ENCODE measurements at regions not wholly inside any gene's neighbourhood (a gene's known extent, or its start where the extent isn't known, plus 50 kb on each side); places are given as distances from the start of the nearest gene placed in this dataset.

DNA sequence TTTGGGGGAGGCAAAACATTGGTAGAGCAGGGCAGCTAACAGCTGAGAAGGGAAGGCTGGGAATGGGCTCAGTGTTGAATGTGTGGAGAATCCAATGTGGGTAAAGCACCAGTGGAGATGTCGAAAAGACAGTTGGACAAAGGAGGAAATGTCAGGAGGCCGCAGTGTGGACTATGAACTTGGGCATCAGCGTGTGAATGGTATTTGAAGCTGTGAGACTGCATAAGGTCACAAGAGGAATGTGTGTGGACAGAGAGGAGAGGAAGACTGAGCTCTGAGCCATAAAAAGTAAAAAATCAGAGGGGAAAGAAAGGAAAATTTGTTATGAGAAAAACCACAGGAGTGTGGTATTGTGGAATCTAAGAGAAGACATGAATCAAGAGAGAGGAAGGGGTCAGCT, 99.4 kb upstream of the ADAMTS16 start:
- DNase-seq = no peak
- in situ Hi-C loops (cut with HindIII; ENCODE audit: low pct_ligation_motif_present, low pct_unique_long_range_greater_than_20kb, low sequenced_read_pairs) = no loop called here

DNA sequence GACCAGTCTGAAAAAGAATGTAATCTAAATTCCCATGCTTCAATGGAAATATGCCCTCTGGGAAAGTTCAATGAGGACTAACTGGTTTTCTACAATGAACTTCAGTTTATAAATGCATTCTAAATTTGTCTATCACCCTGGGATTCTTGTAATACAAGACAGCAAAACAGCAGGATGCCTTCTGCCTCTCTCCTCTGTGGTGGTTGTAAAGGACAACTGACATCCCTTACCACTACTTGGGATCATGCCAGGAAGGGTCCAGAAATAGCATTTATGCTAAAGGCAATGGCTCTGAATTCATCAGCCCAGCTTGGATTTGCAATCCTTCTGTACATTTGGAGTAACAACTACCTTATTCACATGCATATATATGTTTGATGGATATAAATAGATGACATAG, 97.3 kb upstream of the ADAMTS16 start:
- in situ Hi-C loops (cut with HindIII; ENCODE audit: low pct_ligation_motif_present, low pct_unique_long_range_greater_than_20kb, low sequenced_read_pairs) = no loop called here

DNA sequence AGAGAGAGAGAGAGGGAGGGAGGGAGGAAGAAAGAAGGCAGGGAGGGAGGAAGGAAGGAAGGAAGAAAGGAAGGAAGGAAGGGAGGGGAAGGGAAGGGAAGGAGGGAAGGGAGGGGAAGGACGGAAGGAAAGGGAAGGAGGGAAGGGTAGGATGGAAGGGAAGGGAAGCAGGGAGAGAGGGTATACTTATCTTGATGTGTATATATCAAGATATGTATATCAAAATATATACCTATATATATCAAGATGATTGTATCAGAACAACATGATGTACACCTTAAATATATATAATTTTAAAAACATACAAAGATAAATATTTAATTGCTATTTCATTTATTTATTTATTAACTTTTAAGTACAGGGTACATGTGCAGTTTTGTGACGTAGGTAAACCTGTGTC, 96.8 kb upstream of the ADAMTS16 start:
- in situ Hi-C loops (cut with HindIII; ENCODE audit: low pct_ligation_motif_present, low pct_unique_long_range_greater_than_20kb, low sequenced_read_pairs) = no loop called here
- no peak for DNase-seq

More for the DNA sequence above, 97.3 kb upstream of the ADAMTS16 start:
- no peak for DNase-seq

DNA sequence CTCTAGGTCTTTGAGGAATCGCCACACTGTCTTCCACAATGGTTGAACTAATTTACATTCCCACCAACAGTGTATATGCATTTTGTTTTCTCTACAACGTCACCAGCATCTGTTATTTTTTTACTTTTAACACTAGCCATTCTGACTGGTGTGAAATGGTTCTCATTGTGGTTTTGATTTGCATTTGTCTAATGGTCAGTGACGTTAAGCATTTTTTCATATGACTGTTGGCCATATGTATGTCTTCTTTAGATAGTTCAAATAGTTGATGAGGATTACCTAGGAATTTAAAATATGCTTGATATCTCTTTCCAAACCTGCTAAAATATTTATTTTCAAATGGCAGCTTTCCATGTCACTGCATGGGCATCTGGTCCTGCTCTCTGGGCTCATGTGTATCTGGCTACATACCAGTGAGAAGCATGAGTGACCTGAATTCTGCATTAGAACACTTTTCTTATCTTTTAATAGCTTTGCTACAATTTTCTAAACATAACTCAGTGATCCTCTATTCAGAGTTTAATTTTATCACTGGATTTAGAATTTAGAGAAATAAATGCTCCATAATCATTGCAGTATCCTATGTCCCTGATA, 95.8 kb upstream of the ADAMTS16 start:
- in situ Hi-C loops (cut with HindIII; ENCODE audit: low pct_ligation_motif_present, low pct_unique_long_range_greater_than_20kb, low sequenced_read_pairs) = no loop called here
- DNase-seq = no peak

DNA sequence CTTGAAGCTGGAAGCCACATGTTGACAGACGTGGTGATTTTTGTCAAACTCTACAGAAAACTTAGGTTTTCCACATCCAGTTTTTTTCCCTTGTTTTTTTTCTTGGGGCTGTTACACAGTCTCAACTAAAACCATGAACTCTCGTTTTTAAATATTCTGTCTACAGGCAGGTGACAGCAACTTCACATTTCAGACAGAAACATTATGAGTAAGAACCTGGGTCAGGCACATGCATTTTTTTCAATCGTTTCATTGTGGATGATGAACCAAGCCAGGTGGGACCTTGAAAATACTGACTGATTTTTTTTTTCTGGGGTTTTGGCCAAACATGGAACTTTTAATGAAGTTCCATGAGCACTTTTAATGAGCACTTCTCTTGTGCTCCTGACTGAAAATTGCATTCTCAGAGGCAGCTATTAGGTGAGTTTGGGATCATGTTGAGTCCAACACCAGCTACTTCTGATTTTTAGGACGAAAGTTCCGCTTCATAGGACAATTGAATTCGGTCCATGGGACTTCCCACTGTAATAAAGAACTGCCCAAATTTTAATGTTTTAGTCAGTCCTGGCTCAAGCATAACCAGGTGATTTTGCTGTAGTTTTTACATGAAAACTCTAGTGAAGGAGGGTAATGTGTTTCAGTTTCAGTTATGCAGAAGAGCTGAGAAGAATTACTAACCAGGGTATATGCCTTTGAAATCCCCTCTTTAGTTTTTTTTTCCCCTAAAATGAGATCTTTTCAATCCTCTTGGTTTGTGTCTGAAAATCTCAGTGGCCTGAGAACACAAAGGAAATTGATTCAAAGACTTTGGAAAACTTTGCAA, 93.2 kb upstream of the ADAMTS16 start:
- no peak for DNase-seq
- in situ Hi-C loops (cut with HindIII; ENCODE audit: low pct_ligation_motif_present, low pct_unique_long_range_greater_than_20kb, low sequenced_read_pairs) = no loop called here

DNA sequence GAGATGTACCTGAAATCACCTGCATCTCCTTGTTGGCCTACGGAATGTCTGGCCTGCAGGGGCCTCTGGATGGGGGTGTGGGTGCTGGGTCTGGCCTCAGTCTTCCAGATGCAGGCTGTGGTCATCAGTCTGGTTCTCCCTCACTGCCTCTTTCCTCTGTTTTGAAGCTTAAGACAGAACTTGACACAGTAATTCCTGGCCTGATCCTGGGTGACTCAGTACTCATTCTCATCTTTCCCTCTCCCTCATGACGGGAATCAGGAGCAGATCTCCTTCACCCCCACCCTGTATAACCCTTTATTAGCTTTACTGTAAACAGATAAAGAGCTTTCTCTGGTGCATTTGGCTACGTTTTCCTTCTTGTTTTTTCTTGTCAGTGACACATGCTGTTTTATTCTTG, 89.3 kb upstream of the ADAMTS16 start:
- in situ Hi-C loops (cut with HindIII; ENCODE audit: low pct_ligation_motif_present, low pct_unique_long_range_greater_than_20kb, low sequenced_read_pairs) = no loop called here

DNA sequence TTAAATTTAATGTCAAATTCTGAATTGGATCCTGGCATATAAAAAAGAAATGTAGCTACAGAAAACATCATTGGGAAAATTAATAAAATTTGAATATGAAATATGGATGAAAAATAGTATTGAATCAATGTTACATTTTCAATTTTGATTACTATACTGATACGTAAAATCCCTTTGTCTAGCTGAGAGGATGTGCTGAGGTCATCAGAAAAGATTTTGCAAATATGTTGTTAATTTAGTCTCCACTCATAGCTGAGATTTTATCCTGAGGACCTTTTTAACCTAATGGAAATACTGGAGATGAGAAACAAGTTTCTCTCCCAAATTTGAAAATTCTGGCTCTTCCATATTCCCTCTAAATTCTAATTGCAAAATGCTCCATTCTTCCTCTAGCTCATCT, 84.4 kb upstream of the ADAMTS16 start:
- in situ Hi-C loops (cut with HindIII; ENCODE audit: low pct_ligation_motif_present, low pct_unique_long_range_greater_than_20kb, low sequenced_read_pairs) = no loop called here
- DNase-seq = no peak

More for the DNA sequence above, 89.3 kb upstream of the ADAMTS16 start:
- DNase-seq = no peak

DNA sequence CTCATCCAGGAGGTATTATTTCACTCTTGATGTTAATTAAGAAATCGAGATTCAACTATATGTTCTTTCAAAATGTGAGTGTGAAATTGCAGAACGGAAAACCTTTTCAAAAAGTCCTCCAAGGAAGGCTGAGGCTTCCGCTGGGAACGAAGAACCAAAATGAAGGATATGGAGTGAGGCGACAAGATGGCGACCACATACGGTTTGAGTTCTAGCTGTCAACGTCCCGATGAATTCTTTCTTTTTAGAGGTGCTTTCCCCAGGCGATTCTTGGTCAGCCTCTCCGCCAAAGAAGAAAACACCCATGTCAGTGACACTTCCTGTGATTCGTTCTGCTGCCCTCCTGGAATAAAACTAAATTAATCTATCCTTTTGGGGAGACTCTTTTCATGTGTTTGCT, 78.3 kb upstream of the ADAMTS16 start:
- no peak for DNase-seq
- in situ Hi-C loops (cut with HindIII; ENCODE audit: low pct_ligation_motif_present, low pct_unique_long_range_greater_than_20kb, low sequenced_read_pairs) = no loop called here

DNA sequence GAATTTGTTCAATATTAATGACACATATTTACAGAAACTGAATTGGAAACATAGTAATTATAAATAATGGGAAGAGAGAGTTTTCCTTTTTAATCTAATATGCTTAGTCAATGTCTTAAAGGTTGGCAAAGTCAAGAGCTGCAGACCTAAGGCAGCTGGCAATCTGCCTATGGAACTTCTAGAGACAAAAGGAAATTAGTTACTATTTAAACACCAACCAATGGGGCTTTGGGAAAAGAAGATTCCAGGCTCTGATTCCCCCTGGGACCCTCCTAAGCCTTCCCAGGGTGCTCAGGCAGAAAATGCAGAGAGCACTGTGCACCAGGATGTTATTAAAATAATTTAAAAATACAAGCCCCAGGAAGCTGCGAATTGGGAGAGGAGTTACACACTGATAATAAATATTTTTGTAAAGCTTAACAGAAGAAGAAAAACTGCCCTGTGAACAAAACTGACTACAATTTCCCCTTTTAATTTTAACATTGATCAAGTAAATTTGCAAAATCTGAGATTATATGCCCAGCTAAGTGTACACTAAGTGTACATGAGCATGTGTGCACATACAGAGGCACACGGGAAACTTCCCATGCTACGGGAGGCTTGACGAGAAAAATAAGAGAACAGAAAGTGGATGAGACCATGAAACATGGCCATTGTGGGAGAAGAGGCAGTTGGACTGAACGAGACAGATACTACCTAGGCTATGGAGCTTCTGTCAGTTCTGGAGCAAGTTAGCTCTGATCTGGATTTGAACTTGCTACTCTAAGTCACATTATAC, 77.4 kb upstream of the ADAMTS16 start:
- DNase-seq = peak; percentile 8
- in situ Hi-C loops (cut with HindIII; ENCODE audit: low pct_ligation_motif_present, low pct_unique_long_range_greater_than_20kb, low sequenced_read_pairs) = no loop called here

DNA sequence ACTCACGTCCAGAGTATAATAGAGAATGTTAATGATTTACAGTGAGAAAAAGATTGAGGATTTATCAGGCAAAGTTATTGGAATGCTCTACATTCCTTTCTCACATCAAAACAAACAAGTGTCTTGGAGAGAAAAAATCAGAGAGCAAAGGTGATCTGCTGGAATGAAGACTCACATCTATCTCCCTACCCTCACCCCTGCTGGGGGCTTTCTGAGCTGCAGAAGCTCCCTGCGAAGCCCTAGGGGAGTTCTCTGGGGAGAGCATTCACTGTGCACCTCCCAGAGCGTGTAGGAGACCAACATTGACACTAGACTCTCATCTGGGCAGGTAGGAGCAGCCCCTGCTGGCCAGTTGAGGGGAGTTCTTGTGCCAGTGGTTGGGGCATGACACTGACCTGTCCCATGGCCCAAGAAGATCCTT, 76.6 kb upstream of the ADAMTS16 start:
- DNase-seq = peak; percentile 42
- in situ Hi-C loops (cut with HindIII; ENCODE audit: low pct_ligation_motif_present, low pct_unique_long_range_greater_than_20kb, low sequenced_read_pairs) = no loop called here

DNA sequence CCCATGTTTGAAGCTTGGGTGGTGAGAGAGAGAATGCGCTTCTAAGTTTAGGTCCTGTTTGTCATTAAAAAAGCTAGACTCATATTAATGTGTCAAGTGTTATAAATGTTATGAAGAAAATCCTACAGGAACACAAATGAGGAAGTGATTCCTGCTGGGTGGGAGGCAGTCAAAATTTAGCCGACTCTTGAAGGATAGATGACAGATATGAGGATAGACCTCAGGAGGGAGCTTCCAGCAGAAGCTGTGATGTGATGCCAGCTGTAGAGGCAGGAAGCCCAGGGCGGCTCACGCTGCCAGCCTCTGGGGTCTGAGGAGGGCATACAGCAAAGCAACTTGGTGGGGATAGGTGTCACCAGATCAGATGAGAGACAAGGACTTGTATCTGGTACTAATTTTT, 74.7 kb upstream of the ADAMTS16 start:
- in situ Hi-C loops (cut with HindIII; ENCODE audit: low pct_ligation_motif_present, low pct_unique_long_range_greater_than_20kb, low sequenced_read_pairs) = no loop called here

DNA sequence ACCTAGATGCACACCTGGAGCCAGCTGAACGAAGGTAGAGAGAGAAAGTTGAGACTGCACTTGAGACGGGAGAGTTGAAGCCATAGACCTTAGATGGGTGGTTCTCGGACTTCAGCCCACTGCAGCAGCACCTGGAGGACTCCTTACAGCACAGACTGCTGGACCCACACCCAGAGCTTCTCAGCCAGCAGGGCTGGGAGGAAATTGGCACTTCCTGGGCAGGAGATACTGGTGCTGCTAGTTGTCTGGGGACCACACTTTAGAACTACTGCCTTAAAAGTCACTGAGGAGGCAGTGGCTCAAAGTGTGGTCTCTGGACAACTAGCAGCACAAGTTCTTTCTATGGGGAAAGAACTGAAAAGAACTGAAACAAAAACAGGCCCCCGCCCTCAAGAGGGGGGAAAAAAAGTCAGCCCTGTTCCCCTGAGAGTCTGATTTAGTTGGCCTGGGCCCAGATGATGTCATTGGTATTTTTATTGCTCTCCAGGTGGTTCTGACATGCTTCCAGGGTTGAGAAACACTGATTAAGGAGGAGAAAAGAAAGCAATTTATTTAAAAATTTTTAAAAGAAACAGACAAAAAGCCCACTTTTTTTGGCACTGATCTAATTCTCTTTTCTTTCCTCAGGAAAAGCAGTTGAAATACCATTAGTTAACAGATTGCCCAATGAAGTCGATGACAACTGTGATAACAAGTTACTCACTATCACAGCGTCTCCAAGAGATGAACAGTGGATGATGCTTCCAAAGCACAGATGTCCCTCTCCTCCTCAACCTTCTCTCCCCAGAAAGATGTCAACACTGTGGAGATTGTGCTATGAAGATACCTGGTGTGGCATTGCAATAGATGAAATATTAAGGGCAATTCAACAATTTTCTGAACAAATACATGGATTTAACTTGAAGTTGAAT, 73.6 kb upstream of the ADAMTS16 start:
- in situ Hi-C loops (cut with HindIII; ENCODE audit: low pct_ligation_motif_present, low pct_unique_long_range_greater_than_20kb, low sequenced_read_pairs) = no loop called here
- peak; percentile 13 for DNase-seq

More for the DNA sequence above, 74.7 kb upstream of the ADAMTS16 start:
- DNase-seq = no peak

DNA sequence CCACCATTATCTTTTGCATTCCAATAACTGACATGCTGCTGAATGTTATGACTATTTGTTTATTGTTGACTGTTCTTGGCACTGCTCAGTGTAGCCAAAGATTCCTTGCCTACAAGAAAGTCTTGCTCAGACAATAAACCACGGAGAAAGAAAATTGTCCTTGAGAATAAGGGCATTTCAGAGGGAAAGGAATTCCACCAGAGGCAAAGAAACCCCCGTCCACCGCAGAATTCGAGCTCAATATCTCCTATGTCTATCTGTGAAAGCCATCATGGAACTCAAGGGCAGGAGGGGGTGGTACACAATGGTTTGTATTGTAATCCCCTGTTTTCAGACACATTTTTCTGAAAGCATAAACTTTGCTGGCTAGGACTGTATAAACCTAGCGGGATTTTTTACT, 70.3 kb upstream of the ADAMTS16 start:
- in situ Hi-C loops (cut with HindIII; ENCODE audit: low pct_ligation_motif_present, low pct_unique_long_range_greater_than_20kb, low sequenced_read_pairs) = no loop called here
- DNase-seq = no peak

DNA sequence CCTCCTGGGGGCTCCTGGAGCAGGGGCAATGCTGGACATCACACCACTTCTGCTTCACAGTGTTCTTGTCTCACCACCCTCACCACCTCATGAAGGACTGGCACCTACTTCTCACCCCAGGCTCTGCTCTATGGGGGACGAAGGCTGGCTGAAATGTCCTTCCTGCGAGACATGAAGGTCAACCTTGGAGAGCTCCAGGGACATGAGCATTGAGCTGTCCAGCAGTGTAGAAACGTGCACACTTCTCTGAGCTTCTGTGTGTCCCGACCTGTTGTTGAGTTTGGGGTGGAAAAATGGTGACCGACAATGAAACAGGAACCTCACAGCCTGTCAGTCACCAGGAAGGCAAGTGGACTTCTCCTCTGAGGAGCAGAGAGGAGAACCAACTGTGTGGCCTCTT, 68.6 kb upstream of the ADAMTS16 start:
- in situ Hi-C loops (cut with HindIII; ENCODE audit: low pct_ligation_motif_present, low pct_unique_long_range_greater_than_20kb, low sequenced_read_pairs) = no loop called here
- no peak for DNase-seq

DNA sequence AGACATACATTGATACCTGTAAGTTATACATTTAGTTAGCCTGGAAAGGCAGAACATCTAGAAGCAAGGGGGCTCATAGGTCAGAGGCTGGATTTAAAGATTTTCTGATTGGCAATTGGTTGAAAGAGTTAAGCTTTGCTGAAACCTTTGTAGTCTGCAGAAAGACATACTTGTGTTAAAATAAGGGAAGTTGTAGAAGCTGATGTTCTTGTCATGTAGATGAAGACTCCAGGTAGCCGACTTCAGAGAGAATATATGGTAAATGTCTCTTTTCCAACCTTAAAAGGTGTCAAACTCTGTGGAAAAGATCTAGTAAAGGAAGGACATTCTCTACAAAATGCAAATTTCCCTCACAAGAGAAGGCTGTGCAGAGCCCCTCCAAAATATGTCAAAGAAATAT, 62.9 kb upstream of the ADAMTS16 start:
- DNase-seq = no peak
- in situ Hi-C loops (cut with HindIII; ENCODE audit: low pct_ligation_motif_present, low pct_unique_long_range_greater_than_20kb, low sequenced_read_pairs) = no loop called here

DNA sequence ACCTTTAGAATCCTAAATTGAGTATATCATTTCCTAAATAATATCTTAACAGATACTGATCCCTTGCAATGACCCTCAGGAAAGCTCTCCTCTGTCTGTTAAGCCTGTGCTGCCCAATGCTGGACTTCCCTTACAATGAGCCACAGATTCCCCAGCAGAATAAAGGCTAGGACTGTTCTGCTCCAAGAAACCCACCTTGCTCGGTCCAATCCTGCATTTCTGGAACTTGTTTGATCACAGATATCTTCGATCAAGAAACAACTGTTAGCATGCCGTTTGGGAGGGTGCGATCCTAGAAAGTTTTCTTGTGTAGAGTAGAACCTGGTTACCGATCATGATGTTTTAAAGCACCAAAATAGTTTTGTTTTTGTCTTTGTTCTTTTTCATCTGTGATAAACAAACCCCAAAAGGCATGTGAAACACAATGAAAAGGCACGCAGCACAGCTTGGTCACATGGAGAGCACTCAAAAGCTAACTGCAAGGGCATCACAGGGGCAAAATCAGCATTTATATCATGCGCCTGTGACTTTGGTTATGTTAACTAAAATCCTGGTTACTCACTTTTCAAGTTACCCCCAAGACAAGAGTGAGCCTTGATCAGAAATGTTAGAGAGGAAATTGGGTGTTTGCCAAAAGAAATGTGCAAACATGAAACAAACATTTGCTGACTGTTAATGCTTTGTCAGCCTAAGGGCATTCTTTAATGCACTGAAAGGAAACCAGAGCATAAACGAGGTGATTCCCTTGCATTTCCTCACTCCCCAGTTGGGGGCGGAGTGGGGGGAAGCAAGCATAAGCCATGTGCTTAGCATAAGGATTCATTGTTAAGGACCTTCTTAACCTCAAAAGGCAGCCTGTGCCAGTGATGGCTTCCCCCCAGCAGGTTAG, 61.9 kb upstream of the ADAMTS16 start:
- no peak for DNase-seq
- in situ Hi-C loops (cut with HindIII; ENCODE audit: low pct_ligation_motif_present, low pct_unique_long_range_greater_than_20kb, low sequenced_read_pairs) = no loop called here

DNA sequence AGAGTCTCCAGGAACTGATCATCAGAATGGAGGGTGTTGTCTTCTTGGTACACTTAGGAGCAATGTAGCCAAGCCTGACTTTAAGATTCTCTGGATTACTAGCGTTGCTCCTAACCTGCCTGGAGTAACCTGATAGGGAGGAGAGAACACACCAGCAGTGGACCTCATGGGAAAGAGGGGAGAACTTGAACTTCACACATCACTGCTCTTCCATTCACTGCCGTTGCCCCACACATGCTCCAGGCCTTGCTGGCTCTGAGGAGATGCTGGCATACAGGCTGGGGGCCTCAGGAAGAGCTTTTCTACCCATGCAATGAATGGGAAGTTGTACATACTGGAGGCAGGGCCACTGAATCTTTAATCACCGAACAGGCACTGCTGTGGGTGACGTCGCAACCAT, 60.3 kb upstream of the ADAMTS16 start:
- in situ Hi-C loops (cut with HindIII; ENCODE audit: low pct_ligation_motif_present, low pct_unique_long_range_greater_than_20kb, low sequenced_read_pairs) = no loop called here
- no peak for DNase-seq

DNA sequence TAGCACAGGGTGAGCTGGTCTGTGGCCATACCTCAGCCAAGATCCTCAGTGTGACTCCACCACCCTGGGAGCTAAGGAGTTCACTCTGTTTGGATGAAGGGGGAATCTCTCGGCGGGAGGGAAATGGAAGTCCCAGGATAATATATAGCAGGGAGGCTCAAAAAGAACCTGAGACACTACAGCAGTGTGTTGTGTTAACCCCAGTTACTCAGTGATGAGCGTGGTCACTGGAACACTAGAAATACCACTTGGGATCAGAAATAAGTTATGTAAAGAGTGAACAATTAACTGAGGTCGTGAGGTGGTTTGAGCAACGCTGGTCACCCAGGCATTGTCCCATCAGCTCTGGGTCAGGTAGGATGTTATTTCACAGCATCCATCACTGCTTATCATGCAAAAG, 59.3 kb upstream of the ADAMTS16 start:
- peak; percentile 19 for DNase-seq
- in situ Hi-C loops (cut with HindIII; ENCODE audit: low pct_ligation_motif_present, low pct_unique_long_range_greater_than_20kb, low sequenced_read_pairs) = no loop called here
